ENCODE measurements at regions not wholly inside any gene's neighbourhood (a gene's known extent, or its start where the extent isn't known, plus 50 kb on each side); places are given as distances from the start of the nearest gene placed in this dataset.

- H3K27me3 ChIP-seq (ENCODE audit: insufficient read depth, low read depth, low read length) = peaks cover 29% of the 10 kb centered on the region
- H3K9me2 ChIP-seq (ENCODE audit: insufficient read depth, low read length) = no peaks in the 10 kb centered on the region
These were observed 112.6 kb downstream of the ENGASE start for GRCh38 chr17:79187186-79187585.

DNA sequence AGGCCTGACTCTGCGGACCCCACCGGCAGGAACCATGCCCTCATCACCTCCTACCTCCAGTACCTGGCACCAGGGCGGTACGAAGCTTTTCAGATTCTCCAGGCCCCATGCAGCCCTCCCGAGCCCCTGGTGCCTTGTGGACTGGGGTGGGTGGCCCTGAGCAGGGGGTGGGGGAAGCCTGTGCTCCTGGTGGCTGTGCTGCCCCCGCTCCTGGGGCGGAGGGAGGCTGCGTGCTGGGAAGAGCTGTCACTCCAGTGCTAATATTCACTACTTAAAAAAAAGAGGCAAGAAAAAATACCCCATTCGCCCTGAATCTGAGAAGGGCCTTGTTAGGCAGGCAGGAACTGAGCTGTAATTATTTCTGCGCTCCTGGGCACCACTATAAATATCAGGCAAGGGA is 111.8 kb downstream of the ENGASE start:
- Histone ChIP-seq H3K9me2 (ENCODE audit: insufficient read depth, low read length) (no peaks in the 10 kb centered on the region), H3K4me3 (ENCODE audit: low read length) (no peak overlapping the region), H3K27me3 (ENCODE audit: insufficient read depth, low read depth, low read length) (peaks cover 35% of the 10 kb centered on the region), H3K27ac (ENCODE audit: low read length) (no peak overlapping the region), H3K9me3 (ENCODE audit: low read length) (no peaks in the 10 kb centered on the region), H3K4me2 (ENCODE audit: low read length) (no peak overlapping the region), H3F3A (ENCODE audit: insufficient read depth, low read length, poor library complexity, severe bottlenecking) (no peaks in the 10 kb centered on the region), H3K79me2 (replicated peaks; ENCODE audit: insufficient read depth, low read length) (no peaks in the 10 kb centered on the region), H3K9ac (ENCODE audit: low read length) (no peak overlapping the region), H3K36me3 (ENCODE audit: insufficient read depth, low read length) (no peaks in the 10 kb centered on the region), H4K20me1 (ENCODE audit: insufficient read depth) (no peaks in the 10 kb centered on the region), H2AFZ (ENCODE audit: low read depth, low read length) (no peak overlapping the region)
- TF ChIP-seq CTCF (IDR thresholded peaks at IDR 0.05; ENCODE audit: poor library complexity, severe bottlenecking) (no peak), POLR2AphosphoS5 (IDR thresholded peaks at IDR 0.05) (no peak), RAD21 (conservative IDR thresholded peaks at IDR 0.05) (no peak), EZH2 (IDR thresholded peaks at IDR 0.05; ENCODE audit: borderline replicate concordance, insufficient read depth, low read length, poor library complexity, severe bottlenecking) (no peak), MXI1 (conservative IDR thresholded peaks at IDR 0.05; ENCODE audit: poor library complexity, severe bottlenecking) (no peak), SMC3 (conservative IDR thresholded peaks at IDR 0.05; ENCODE audit: poor library complexity) (no peak), EP300 (conservative IDR thresholded peaks at IDR 0.05; ENCODE audit: poor library complexity, severe bottlenecking) (no peak), TAF1 (IDR thresholded peaks at IDR 0.05; ENCODE audit: low read depth) (no peak)
- TF ChIP-seq, protein P1, sequence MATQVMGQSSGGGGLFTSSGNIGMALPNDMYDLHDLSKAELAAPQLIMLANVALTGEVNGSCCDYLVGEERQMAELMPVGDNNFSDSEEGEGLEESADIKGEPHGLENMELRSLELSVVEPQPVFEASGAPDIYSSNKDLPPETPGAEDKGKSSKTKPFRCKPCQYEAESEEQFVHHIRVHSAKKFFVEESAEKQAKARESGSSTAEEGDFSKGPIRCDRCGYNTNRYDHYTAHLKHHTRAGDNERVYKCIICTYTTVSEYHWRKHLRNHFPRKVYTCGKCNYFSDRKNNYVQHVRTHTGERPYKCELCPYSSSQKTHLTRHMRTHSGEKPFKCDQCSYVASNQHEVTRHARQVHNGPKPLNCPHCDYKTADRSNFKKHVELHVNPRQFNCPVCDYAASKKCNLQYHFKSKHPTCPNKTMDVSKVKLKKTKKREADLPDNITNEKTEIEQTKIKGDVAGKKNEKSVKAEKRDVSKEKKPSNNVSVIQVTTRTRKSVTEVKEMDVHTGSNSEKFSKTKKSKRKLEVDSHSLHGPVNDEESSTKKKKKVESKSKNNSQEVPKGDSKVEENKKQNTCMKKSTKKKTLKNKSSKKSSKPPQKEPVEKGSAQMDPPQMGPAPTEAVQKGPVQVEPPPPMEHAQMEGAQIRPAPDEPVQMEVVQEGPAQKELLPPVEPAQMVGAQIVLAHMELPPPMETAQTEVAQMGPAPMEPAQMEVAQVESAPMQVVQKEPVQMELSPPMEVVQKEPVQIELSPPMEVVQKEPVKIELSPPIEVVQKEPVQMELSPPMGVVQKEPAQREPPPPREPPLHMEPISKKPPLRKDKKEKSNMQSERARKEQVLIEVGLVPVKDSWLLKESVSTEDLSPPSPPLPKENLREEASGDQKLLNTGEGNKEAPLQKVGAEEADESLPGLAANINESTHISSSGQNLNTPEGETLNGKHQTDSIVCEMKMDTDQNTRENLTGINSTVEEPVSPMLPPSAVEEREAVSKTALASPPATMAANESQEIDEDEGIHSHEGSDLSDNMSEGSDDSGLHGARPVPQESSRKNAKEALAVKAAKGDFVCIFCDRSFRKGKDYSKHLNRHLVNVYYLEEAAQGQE (IDR thresholded peaks at IDR 0.05; ENCODE audit: borderline replicate concordance) = no peak

More at GRCh38 chr17:79187186-79187585, 112.6 kb downstream of the ENGASE start:
- Histone ChIP-seq H3F3A (ENCODE audit: insufficient read depth, low read length, poor library complexity, severe bottlenecking) (no peaks in the 10 kb centered on the region), H3K79me2 (replicated peaks; ENCODE audit: insufficient read depth, low read length) (no peaks in the 10 kb centered on the region), H3K9ac (ENCODE audit: low read length) (no peak overlapping the region), H3K27ac (ENCODE audit: low read length) (no peak overlapping the region), H3K4me3 (ENCODE audit: low read length) (no peak overlapping the region), H3K9me3 (ENCODE audit: low read length) (no peaks in the 10 kb centered on the region), H2AFZ (ENCODE audit: low read depth, low read length) (no peak overlapping the region), H3K36me3 (ENCODE audit: insufficient read depth, low read length) (no peaks in the 10 kb centered on the region), H4K20me1 (ENCODE audit: insufficient read depth) (no peaks in the 10 kb centered on the region), H3K4me2 (ENCODE audit: low read length) (no peak overlapping the region)
- TF ChIP-seq EZH2 (IDR thresholded peaks at IDR 0.05; ENCODE audit: borderline replicate concordance, insufficient read depth, low read length, poor library complexity, severe bottlenecking) (no peak), POLR2AphosphoS5 (IDR thresholded peaks at IDR 0.05) (no peak), TAF1 (IDR thresholded peaks at IDR 0.05; ENCODE audit: low read depth) (no peak), MXI1 (conservative IDR thresholded peaks at IDR 0.05; ENCODE audit: poor library complexity, severe bottlenecking) (no peak), SMC3 (conservative IDR thresholded peaks at IDR 0.05; ENCODE audit: poor library complexity) (no peak), EP300 (conservative IDR thresholded peaks at IDR 0.05; ENCODE audit: poor library complexity, severe bottlenecking) (no peak), RAD21 (conservative IDR thresholded peaks at IDR 0.05) (no peak), CTCF (IDR thresholded peaks at IDR 0.05; ENCODE audit: poor library complexity, severe bottlenecking) (no peak)
- TF ChIP-seq, protein P1 (IDR thresholded peaks at IDR 0.05; ENCODE audit: borderline replicate concordance) = no peak

All from neural cell (in vitro differentiated cells).